ENCODE measurements at regions not wholly inside any gene's neighbourhood (a gene's known extent, or its start where the extent isn't known, plus 50 kb on each side); places are given as distances from the start of the nearest gene placed in this dataset.

DNA sequence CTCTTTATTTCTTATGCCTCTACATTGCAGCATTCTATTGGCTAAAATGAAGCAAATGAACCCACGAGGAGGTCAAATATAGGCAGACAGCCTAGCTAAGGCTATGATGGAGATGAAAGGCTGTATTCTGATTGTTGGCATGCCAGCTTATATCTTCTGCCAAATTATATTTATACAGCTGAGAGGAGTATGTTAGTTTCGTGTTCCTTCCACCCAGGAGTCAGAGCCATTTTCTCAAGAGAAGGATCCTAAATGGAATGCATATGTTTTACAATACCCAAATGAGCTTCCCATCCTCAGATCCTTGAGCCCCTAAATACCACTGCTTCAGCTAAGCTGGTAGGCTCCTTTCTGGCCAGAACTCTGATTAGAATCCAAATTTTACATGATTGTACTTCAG is 178.4 kb upstream of the HDDC2 start:
- TF ChIP-seq, protein P1, sequence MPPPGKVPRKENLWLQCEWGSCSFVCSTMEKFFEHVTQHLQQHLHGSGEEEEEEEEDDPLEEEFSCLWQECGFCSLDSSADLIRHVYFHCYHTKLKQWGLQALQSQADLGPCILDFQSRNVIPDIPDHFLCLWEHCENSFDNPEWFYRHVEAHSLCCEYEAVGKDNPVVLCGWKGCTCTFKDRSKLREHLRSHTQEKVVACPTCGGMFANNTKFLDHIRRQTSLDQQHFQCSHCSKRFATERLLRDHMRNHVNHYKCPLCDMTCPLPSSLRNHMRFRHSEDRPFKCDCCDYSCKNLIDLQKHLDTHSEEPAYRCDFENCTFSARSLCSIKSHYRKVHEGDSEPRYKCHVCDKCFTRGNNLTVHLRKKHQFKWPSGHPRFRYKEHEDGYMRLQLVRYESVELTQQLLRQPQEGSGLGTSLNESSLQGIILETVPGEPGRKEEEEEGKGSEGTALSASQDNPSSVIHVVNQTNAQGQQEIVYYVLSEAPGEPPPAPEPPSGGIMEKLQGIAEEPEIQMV (tag; conservative IDR thresholded peaks at IDR 0.05; ENCODE audit: low read depth): no peak
- TF ChIP-seq EP300 (IDR thresholded peaks at IDR 0.05; ENCODE audit: low read length) (no peak), RAD21 (CRISPR knock-in tag; conservative IDR thresholded peaks at IDR 0.05 in 1 of 2, IDR thresholded peaks at IDR 0.05 in 1 of 2) (no peak), CHD2 (IDR thresholded peaks at IDR 0.05; ENCODE audit: low read depth, low read length) (no peak), HDAC1 (IDR thresholded peaks at IDR 0.05) (no peak), PRMT5 (CRISPR knock-in tag; IDR thresholded peaks at IDR 0.05) (no peak), RB1 (IDR thresholded peaks at IDR 0.05; ENCODE audit: low read depth) (no peak), ZKSCAN8 (CRISPR knock-in tag; IDR thresholded peaks at IDR 0.05) (no peak), ZNF24 (IDR thresholded peaks at IDR 0.05) (no peak)
- TF ChIP-seq, protein P2, sequence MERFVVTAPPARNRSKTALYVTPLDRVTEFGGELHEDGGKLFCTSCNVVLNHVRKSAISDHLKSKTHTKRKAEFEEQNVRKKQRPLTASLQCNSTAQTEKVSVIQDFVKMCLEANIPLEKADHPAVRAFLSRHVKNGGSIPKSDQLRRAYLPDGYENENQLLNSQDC (CRISPR knock-in tag; IDR thresholded peaks at IDR 0.05): no peak
- TF ChIP-seq, protein P3, sequence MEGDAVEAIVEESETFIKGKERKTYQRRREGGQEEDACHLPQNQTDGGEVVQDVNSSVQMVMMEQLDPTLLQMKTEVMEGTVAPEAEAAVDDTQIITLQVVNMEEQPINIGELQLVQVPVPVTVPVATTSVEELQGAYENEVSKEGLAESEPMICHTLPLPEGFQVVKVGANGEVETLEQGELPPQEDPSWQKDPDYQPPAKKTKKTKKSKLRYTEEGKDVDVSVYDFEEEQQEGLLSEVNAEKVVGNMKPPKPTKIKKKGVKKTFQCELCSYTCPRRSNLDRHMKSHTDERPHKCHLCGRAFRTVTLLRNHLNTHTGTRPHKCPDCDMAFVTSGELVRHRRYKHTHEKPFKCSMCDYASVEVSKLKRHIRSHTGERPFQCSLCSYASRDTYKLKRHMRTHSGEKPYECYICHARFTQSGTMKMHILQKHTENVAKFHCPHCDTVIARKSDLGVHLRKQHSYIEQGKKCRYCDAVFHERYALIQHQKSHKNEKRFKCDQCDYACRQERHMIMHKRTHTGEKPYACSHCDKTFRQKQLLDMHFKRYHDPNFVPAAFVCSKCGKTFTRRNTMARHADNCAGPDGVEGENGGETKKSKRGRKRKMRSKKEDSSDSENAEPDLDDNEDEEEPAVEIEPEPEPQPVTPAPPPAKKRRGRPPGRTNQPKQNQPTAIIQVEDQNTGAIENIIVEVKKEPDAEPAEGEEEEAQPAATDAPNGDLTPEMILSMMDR (IDR thresholded peaks at IDR 0.05 in 2 of 3, conservative IDR thresholded peaks at IDR 0.05 in 1 of 3; ENCODE audit: insufficient read depth in 2 of 3, low read depth in 1 of 3, low read length in 3 of 3): no peak
